ENCODE measurements at regions not wholly inside any gene's neighbourhood (a gene's known extent, or its start where the extent isn't known, plus 50 kb on each side); places are given as distances from the start of the nearest gene placed in this dataset.

DNA sequence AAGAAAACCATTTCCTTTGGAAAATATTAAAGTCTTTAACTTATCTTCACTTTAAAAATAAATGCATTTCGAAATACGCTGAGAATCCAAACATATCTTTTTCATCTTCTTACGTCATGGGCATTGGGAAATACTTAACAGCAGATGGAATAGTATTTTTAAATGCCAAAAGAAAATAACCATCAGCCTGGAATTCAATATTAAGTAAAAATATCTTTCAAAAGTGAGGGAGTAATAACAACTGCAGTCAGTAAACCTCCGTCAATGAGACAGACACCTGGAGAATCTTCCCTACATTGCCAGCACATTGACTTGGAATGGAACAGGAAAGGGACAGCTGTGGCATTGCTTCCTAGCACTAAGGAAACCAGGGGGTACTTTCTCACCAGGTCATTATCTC is 290.4 kb upstream of the TNP1 start:
- H3K4me1 Mint-ChIP-seq: no peaks in the 10 kb centered on the region
- no peaks in the 10 kb centered on the region for H3K36me3 Mint-ChIP-seq (ENCODE audit: low read depth)
- ChIA-PET POLR2A (no interaction called here), CTCF (no interaction called here)
- H3K27me3 Mint-ChIP-seq: peaks cover 16% of the 10 kb centered on the region
- H3K9me3 Mint-ChIP-seq: no peaks in the 10 kb centered on the region
- H3K27ac Mint-ChIP-seq: no peak overlapping the region
- DNase-seq (no peak), ATAC-seq (ENCODE audit: low read depth) (no peak)
- intact Hi-C loops (cut with micrococcal nuclease): no loop called here
- TF ChIP-seq, protein P1, sequence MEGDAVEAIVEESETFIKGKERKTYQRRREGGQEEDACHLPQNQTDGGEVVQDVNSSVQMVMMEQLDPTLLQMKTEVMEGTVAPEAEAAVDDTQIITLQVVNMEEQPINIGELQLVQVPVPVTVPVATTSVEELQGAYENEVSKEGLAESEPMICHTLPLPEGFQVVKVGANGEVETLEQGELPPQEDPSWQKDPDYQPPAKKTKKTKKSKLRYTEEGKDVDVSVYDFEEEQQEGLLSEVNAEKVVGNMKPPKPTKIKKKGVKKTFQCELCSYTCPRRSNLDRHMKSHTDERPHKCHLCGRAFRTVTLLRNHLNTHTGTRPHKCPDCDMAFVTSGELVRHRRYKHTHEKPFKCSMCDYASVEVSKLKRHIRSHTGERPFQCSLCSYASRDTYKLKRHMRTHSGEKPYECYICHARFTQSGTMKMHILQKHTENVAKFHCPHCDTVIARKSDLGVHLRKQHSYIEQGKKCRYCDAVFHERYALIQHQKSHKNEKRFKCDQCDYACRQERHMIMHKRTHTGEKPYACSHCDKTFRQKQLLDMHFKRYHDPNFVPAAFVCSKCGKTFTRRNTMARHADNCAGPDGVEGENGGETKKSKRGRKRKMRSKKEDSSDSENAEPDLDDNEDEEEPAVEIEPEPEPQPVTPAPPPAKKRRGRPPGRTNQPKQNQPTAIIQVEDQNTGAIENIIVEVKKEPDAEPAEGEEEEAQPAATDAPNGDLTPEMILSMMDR (IDR thresholded peaks at IDR 0.05): no peak
- H3K4me3 Mint-ChIP-seq: no peak overlapping the region

GRCh38 chr2:217149087-217149660 is 289.3 kb upstream of the TNP1 start:
- Mint-ChIP-seq H3K9me3 (no peaks in the 10 kb centered on the region), H3K27me3 (peaks cover 16% of the 10 kb centered on the region), H3K4me1 (no peaks in the 10 kb centered on the region), H3K36me3 (ENCODE audit: low read depth) (no peaks in the 10 kb centered on the region), H3K4me3 (no peak overlapping the region), H3K27ac (no peak overlapping the region)
- TF ChIP-seq, protein P1 (IDR thresholded peaks at IDR 0.05): no peak
- ATAC-seq (ENCODE audit: low read depth) (no peak), DNase-seq (no peak)
- CTCF ChIA-PET: no interaction called here
- intact Hi-C loops (cut with micrococcal nuclease): no loop called here
- POLR2A ChIA-PET: no interaction called here

DNA sequence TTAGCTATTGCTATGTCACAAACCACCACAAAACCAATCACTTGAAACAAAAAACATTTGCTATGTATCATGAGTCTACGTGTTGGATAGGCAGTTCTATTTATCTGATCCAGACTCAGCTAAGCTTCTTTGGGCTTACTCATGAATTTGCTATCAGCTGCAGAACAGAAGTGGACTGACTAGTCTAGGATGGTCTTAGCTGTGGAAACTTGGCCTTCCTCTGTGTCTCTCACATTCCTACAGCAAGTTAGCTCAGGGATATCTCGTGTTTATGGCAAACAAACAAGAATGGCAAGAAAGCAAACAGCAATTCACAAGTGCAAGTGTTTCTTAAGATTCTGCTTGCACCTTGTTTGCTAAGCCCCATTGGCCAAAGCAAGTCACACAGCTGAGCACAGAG is 288.0 kb upstream of the TNP1 start:
- intact Hi-C loops (cut with micrococcal nuclease): no loop called here
- Mint-ChIP-seq H3K36me3 (ENCODE audit: low read depth) (no peaks in the 10 kb centered on the region), H3K4me3 (no peak overlapping the region), H3K9me3 (no peaks in the 10 kb centered on the region), H3K27me3 (peaks cover 16% of the 10 kb centered on the region), H3K4me1 (no peaks in the 10 kb centered on the region), H3K27ac (no peak overlapping the region)
- ChIA-PET CTCF (no interaction called here), POLR2A (no interaction called here)
- DNase-seq: no peak
- TF ChIP-seq, protein P1 (IDR thresholded peaks at IDR 0.05): no peak
- ATAC-seq (ENCODE audit: low read depth): no peak

DNA sequence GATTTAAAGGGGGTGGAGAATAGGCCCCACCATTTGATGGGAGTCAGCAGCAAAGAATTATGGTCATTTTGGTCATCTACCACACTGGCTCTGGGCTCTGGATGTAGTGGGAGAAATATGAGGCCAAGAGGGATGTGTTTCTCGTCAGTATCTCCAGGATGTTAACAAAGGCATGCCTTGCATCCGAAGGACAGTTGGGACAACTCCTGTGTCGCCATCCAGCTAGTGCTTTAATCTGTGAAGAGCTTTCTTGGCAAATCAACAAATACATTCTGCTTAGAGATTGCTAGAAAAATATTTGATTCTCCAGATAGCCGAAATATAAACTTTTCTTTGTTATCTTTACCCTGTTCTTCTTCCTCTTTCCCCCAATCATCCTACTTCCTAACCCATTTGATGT is 287.1 kb upstream of the TNP1 start:
- CTCF ChIA-PET: no interaction called here
- intact Hi-C loops (cut with micrococcal nuclease): no loop called here
- TF ChIP-seq, protein P1 (IDR thresholded peaks at IDR 0.05): no peak
- Mint-ChIP-seq H3K27ac (no peak overlapping the region), H3K27me3 (peaks cover 16% of the 10 kb centered on the region), H3K4me1 (no peaks in the 10 kb centered on the region), H3K9me3 (peaks cover 6% of the 10 kb centered on the region), H3K4me3 (no peak overlapping the region), H3K36me3 (ENCODE audit: low read depth) (no peaks in the 10 kb centered on the region)
- ATAC-seq (ENCODE audit: low read depth) (no peak), DNase-seq (no peak)
- POLR2A ChIA-PET: no interaction called here

DNA sequence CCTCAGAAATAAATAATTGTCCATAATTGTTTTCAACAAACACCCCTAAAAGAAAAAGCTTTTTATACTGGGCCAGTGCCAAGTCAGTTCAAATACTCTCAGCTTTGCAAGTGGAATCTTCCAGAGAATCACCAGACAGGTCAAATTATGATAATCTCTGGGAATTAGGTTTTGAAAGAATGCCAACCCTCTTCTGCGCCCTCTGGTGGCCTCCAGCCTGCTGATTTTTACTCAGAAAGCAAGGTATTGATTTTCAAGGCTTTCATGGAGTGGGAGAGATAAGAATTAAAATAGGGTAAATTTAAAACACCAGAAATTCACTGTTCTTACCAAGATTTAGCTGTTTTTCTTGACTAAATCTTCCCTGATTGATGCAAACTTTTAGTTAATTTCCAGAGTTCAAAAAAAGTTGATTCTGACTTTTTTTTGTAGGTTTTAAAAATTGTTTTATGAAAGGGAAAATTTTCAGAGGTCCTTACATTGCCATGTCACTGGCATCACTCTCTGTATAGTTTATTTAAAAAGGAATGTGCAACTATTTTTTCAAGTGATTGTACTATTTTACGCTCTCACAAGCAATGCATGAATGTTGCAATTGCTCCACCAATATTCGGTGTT is 282.9 kb upstream of the TNP1 start:
- peaks cover 16% of the 10 kb centered on the region for H3K27me3 Mint-ChIP-seq
- ChIA-PET POLR2A (no interaction called here), CTCF (no interaction called here)
- H3K4me1 Mint-ChIP-seq: no peaks in the 10 kb centered on the region
- H3K27ac Mint-ChIP-seq: no peak overlapping the region
- H3K36me3 Mint-ChIP-seq (ENCODE audit: low read depth): no peaks in the 10 kb centered on the region
- TF ChIP-seq, protein P1 (IDR thresholded peaks at IDR 0.05): no peak
- intact Hi-C loops (cut with micrococcal nuclease): no loop called here
- H3K4me3 Mint-ChIP-seq: no peak overlapping the region
- no peak for DNase-seq
- peaks cover 21% of the 10 kb centered on the region for H3K9me3 Mint-ChIP-seq
- ATAC-seq (ENCODE audit: low read depth): no peak

Data from activated B cell treated with CpG ODN at 0.5 μM for 24 hours (primary cell).